ENCODE measurements at regions not wholly inside any gene's neighbourhood (a gene's known extent, or its start where the extent isn't known, plus 50 kb on each side); places are given as distances from the start of the nearest gene placed in this dataset.

GRCh38 chr2:2743164-2743571 is 412.1 kb upstream of the MYT1L start:
- TF ChIP-seq, protein P1, sequence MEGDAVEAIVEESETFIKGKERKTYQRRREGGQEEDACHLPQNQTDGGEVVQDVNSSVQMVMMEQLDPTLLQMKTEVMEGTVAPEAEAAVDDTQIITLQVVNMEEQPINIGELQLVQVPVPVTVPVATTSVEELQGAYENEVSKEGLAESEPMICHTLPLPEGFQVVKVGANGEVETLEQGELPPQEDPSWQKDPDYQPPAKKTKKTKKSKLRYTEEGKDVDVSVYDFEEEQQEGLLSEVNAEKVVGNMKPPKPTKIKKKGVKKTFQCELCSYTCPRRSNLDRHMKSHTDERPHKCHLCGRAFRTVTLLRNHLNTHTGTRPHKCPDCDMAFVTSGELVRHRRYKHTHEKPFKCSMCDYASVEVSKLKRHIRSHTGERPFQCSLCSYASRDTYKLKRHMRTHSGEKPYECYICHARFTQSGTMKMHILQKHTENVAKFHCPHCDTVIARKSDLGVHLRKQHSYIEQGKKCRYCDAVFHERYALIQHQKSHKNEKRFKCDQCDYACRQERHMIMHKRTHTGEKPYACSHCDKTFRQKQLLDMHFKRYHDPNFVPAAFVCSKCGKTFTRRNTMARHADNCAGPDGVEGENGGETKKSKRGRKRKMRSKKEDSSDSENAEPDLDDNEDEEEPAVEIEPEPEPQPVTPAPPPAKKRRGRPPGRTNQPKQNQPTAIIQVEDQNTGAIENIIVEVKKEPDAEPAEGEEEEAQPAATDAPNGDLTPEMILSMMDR (IDR thresholded peaks at IDR 0.05; ENCODE audit: low read depth, low read length), result no peak
- peak; percentile 15 to 29 for DNase-seq (ENCODE audit: low read depth in 2 of 2)
- no peak overlapping the region for H3K4me3 ChIP-seq (replicated peaks in 1 of 2; ENCODE audit: low read depth in 2 of 2, low read length in 2 of 2)

DNA sequence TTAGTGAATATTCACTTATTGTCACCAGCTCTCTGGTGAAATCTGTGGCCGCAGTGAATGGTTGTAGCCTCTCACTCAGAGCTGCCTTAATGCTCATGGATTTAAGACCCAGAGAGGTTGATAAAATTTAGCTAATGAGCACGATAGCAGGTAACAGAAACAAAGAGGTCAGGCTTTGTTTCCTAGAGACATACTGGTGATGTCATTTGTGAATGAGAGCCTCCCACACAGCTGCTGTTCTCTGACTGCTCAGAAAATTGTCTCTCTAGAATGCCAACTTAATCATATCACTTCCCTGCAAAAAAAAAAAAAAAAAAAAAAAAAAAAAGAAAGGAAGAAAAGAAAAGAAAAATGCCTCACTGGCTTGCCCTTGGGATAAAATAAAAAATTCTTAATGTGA is 411.7 kb upstream of the MYT1L start:
- no peak overlapping the region for H3K4me3 ChIP-seq (replicated peaks in 1 of 2; ENCODE audit: low read depth in 2 of 2, low read length in 2 of 2)
- TF ChIP-seq, protein P1 (IDR thresholded peaks at IDR 0.05; ENCODE audit: low read depth, low read length), result no peak
- DNase-seq (ENCODE audit: low read depth in 2 of 2), result no peak

- no peak overlapping the region for H3K4me3 ChIP-seq (replicated peaks in 1 of 2; ENCODE audit: low read depth in 2 of 2, low read length in 2 of 2)
- TF ChIP-seq, protein P1 (IDR thresholded peaks at IDR 0.05; ENCODE audit: low read depth, low read length), result no peak
- DNase-seq (ENCODE audit: low read depth in 2 of 2), result no peak
Observed at GRCh38 chr2:2740238-2740775, 409.2 kb upstream of the MYT1L start.

DNA sequence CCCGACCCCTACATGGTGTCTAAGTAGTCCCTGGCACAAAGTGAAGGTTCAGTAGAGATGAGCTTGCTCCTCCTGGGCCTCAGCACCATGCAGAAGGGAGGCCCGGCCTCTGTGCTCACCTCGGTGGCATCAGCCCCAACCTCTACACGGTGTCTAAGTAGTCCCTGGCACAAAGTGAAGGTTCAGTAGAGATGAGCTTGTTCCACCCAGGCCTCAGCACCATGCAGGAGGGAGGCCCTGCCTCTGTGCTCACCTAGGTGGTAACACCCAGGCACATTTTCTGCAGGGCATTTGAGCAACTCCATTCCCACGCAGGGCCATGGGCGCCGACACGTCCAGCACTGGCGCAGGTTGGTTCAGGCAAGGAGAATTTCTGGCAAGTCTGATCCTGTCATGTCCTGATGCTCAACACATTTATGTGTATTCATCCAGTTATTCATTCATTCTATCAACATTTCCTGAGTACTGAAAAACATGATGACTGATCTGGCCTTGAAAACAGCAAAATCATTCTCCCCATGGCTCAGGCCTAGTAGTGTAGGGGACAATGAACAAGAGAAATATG is 408.2 kb upstream of the MYT1L start:
- DNase-seq (ENCODE audit: low read depth in 2 of 2), result no peak
- TF ChIP-seq, protein P1 (IDR thresholded peaks at IDR 0.05; ENCODE audit: low read depth, low read length), result no peak

GRCh38 chr2:2738684-2739083 is 407.6 kb upstream of the MYT1L start:
- H3K4me3 ChIP-seq (replicated peaks in 1 of 2; ENCODE audit: low read depth in 2 of 2, low read length in 2 of 2), result no peak overlapping the region
- DNase-seq (ENCODE audit: low read depth in 2 of 2), result no peak
- TF ChIP-seq, protein P1 (IDR thresholded peaks at IDR 0.05; ENCODE audit: low read depth, low read length), result no peak

More for the DNA sequence above, 408.2 kb upstream of the MYT1L start:
- no peak overlapping the region for H3K4me3 ChIP-seq (replicated peaks in 1 of 2; ENCODE audit: low read depth in 2 of 2, low read length in 2 of 2)

- TF ChIP-seq, protein P1 (IDR thresholded peaks at IDR 0.05; ENCODE audit: low read depth, low read length), result no peak
- DNase-seq (ENCODE audit: low read depth in 2 of 2), result no peak
- H3K4me3 ChIP-seq (replicated peaks in 1 of 2; ENCODE audit: low read depth in 2 of 2, low read length in 2 of 2), result no peak overlapping the region
Observed at GRCh38 chr2:2738276-2738675, 407.2 kb upstream of the MYT1L start.

- no peak overlapping the region for H3K4me3 ChIP-seq (replicated peaks in 1 of 2; ENCODE audit: low read depth in 2 of 2, low read length in 2 of 2)
- no peak for DNase-seq (ENCODE audit: low read depth in 2 of 2)
- TF ChIP-seq, protein P1 (IDR thresholded peaks at IDR 0.05; ENCODE audit: low read depth, low read length), result no peak
Observed at GRCh38 chr2:2735041-2735440, 404.0 kb upstream of the MYT1L start.
